ENCODE measurements at regions not wholly inside any gene's neighbourhood (a gene's known extent, or its start where the extent isn't known, plus 50 kb on each side); places are given as distances from the start of the nearest gene placed in this dataset.
"Not testable (repeated sequence)": the region's sequence is repeated elsewhere in the genome, so short reads cannot be mapped to it uniquely, and the experiment has no call there.

- TF ChIP-seq CTCF (IDR thresholded peaks at IDR 0.05; ENCODE audit: low read length); EZH2 (optimal IDR thresholded peaks at IDR 0.05; ENCODE audit: low read depth, low read length): not testable (repeated sequence)
These were observed 487.1 kb upstream of the ZNF337 start for GRCh38 chr20:26183720-26184119.

All from MM.1S (cell line).